Lung (tissue), 11 donors: ENCODE measurements at regions not wholly inside any gene's neighbourhood (a gene's known extent, or its start where the extent isn't known, plus 50 kb on each side); places are given as distances from the start of the nearest gene placed in this dataset.
A peak's percentile ranks its signal among the peaks of the same experiment; 100 is the strongest.

Experiments used
- ATAC-seq: fragments of 200-7000 bp; cut with Tn5 transposase; one replicate; pipeline ENCODE4 v1.9.1; 2020; ENCODE audit warnings: moderate number of reproducible peaks; ENCODE audit not compliant: insufficient read depth, low FRiP score
- DNase-seq, 3 donors: peaks; one replicate each; pipeline ENCODE4 v3.0.0-alpha.2; 2013 to 2017
- H3K27ac ChIP-seq, 2 donors: one replicate each; pipeline ENCODE4 v1.5.1; 2013; ENCODE audit warnings: mild to moderate bottlenecking in 2 of 2, moderate library complexity in 2 of 2, control low read depth in 1 of 2, inconsistent platforms in 1 of 2, low read depth in 1 of 2, low read length in 1 of 2
- H3K27me3 ChIP-seq, 3 donors: one replicate each; pipeline ENCODE4 v1.5.1; 2013; ENCODE audit warnings: low read length in 2 of 3; ENCODE audit not compliant: control insufficient read depth in 3 of 3, insufficient read depth in 3 of 3
- H3K36me3 ChIP-seq, 4 donors: one replicate each; pipeline ENCODE4 v1.5.1; 2013; ENCODE audit warnings: low read length in 4 of 4, mild to moderate bottlenecking in 1 of 4, moderate library complexity in 1 of 4; ENCODE audit not compliant: control insufficient read depth in 4 of 4, insufficient read depth in 4 of 4
- H3K4me1 ChIP-seq, 5 donors: one replicate each; pipeline ENCODE4 v1.5.1; 2013; ENCODE audit warnings: low read length in 5 of 5, mild to moderate bottlenecking in 2 of 5, moderate library complexity in 1 of 5; ENCODE audit not compliant: control insufficient read depth in 5 of 5, insufficient read depth in 5 of 5
- H3K4me3 ChIP-seq: one replicate; pipeline ENCODE4 v1.5.1; 2013; ENCODE audit warnings: mild to moderate bottlenecking, control low read depth, moderate library complexity
- H3K9ac ChIP-seq, 2 donors: one replicate each; pipeline ENCODE4 v1.5.1; 2013; ENCODE audit warnings: low read length in 2 of 2, control low read depth in 1 of 2; ENCODE audit not compliant: insufficient read depth in 1 of 2
- H3K9me3 ChIP-seq, 4 donors: one replicate each; pipeline ENCODE4 v1.5.1; 2013; ENCODE audit warnings: low read length in 3 of 4, mild to moderate bottlenecking in 1 of 4, moderate library complexity in 1 of 4; ENCODE audit not compliant: control insufficient read depth in 4 of 4, insufficient read depth in 3 of 4
- WGBS, 2 donors: extraction: QIAGEN DNeasy Blood & Tissue Kit; methylation state at CpG; one replicate each; pipeline ENCODE4 v1.1.7; 2013; 5-methylcytosine and 5-hydroxymethylcytosine counted together
- TF ChIP-seq, protein P1 (sequence below): IDR thresholded peaks from 2 replicates; pipeline ENCODE4 v1.5.1; 2012; ENCODE audit warnings: mild to moderate bottlenecking; ENCODE audit errors: control extremely low read depth, extremely low read depth
- donor health status: control.
- donor health status: control.
- donor health status: Bipolar disorder and iron deficiency.
- donor health status: healthy.
- donor health status: DM: yes; HTN: yes; CAD: no.

DNA sequence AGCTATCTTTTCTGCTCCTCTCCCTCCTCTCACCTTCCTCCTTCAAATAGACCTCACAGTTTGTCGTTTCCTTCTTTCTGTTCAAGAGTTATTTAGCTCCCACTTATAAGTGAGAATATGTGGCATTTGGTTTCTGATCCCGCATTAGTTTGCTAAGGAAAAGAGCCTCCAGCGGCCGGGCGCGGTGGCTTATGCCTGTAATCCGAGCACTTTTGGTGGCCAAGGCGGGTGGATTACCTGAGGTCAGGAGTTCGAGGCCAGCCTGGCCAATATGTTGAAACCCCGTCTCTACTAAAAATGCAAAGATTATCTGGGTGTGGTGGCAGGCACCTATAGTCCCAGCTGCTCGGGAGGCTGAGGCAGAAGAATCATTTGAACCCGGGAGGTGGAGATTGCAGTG, 2101.6 kb downstream of the MAT2B start:
- Histone ChIP-seq H3K4me1 (peaks cover 0 to 3% (median 0%) of the 10 kb centered on the region in 5 donors), H3K36me3 (no peaks in the 10 kb centered on the region), H3K27me3 (no peaks in the 10 kb centered on the region), H3K27ac (no peak overlapping the region), H3K4me3 (no peak overlapping the region), H3K9ac (no peak overlapping the region), H3K9me3 (no peaks in the 10 kb centered on the region)
- no peak for DNase-seq
- 94 to 95% methylated on average over 12 of the region's 12 CpGs for WGBS, 2 donors
- no peak for ATAC-seq
- TF ChIP-seq, protein P1, sequence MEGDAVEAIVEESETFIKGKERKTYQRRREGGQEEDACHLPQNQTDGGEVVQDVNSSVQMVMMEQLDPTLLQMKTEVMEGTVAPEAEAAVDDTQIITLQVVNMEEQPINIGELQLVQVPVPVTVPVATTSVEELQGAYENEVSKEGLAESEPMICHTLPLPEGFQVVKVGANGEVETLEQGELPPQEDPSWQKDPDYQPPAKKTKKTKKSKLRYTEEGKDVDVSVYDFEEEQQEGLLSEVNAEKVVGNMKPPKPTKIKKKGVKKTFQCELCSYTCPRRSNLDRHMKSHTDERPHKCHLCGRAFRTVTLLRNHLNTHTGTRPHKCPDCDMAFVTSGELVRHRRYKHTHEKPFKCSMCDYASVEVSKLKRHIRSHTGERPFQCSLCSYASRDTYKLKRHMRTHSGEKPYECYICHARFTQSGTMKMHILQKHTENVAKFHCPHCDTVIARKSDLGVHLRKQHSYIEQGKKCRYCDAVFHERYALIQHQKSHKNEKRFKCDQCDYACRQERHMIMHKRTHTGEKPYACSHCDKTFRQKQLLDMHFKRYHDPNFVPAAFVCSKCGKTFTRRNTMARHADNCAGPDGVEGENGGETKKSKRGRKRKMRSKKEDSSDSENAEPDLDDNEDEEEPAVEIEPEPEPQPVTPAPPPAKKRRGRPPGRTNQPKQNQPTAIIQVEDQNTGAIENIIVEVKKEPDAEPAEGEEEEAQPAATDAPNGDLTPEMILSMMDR = no peak

DNA sequence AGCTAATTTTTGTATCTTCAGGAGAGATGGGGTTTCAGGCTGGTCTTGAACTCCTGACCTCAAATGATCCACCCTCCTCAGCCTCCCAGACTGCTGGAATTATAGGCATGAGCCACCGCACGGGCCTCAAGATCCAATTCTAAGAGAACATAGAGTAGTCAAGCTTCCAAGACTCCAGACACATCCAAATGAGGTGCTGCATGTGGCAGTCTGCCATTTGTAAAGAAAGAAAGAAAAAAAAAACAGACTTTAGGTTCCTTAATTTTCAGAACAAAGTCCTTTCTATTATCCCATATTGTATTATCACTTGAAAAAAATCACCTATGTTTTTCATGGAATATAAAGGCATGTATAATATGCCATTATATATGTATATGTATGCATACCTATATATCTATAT, 2104.5 kb downstream of the MAT2B start:
- Histone ChIP-seq H3K4me3 (no peak overlapping the region), H3K27me3 (no peaks in the 10 kb centered on the region), H3K27ac (no peak overlapping the region), H3K4me1 (peaks cover 0 to 3% (median 0%) of the 10 kb centered on the region in 5 donors), H3K9ac (no peak overlapping the region), H3K9me3 (no peaks in the 10 kb centered on the region), H3K36me3 (no peaks in the 10 kb centered on the region)
- ATAC-seq (no peak), DNase-seq (peak; percentile 43 to 76 (median 71))
- 78 to 100% methylated on average over 2 of the region's 2 CpGs for WGBS, 2 donors
- TF ChIP-seq, protein P1 = no peak

DNA sequence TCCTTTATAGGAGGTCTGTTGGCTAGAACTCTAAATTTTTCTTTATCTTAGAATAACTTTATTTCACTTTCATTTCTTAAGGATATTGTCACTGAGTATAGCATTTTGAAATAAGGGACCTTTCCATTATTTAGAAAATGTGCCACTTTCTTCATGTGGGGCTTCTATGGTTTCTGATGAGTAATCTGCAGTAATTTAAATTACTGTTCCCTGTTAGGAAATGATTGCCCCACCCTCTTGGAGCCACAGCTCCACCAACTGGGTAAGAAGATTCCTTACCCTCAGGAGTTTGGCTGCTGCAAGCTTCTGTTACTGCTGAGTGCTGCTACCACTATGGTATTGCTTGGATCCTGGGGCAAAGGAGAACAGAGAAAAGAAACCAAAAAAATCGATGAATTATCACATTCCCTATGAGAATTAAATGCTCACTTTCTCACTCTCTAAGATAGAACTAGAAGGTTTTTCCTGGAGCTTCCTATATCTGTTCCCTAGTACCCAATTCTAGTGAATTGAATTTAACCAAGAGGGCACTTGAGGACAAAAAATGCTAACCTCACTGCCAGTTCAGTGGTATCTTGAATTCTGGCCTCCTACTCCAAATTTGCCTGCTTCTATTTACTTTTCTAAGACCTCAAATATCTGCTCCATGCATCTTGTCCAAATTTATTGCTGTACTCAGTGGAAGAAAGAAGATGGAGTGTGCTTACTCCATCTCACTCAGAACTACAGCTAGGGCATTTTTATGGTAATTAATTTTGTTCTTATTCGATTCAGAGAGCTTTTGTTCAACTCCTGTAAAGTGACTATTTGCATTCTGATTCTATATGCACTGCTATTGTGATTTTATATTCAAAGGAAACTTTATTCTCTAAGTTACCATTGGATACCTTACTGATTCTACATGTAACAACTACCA, 2111.3 kb downstream of the MAT2B start:
- no peak overlapping the region for H3K27ac ChIP-seq
- H3K27me3 ChIP-seq = no peaks in the 10 kb centered on the region
- WGBS, 2 donors = 55 to 83% methylated on average over 2 of the region's 2 CpGs
- no peak overlapping the region for H3K9ac ChIP-seq
- DNase-seq (peak in 1 of 3 donors; percentile 15), ATAC-seq (no peak)
- peaks cover 0 to 2% (median 0%) of the 10 kb centered on the region in 4 donors for H3K9me3 ChIP-seq
- no peak overlapping the region for H3K4me3 ChIP-seq
- H3K36me3 ChIP-seq = no peaks in the 10 kb centered on the region
- H3K4me1 ChIP-seq = no peaks in the 10 kb centered on the region
- TF ChIP-seq, protein P1 = no peak
